Epithelial cell of esophagus (primary cell): ENCODE measurements at regions not wholly inside any gene's neighbourhood (a gene's known extent, or its start where the extent isn't known, plus 50 kb on each side); places are given as distances from the start of the nearest gene placed in this dataset.

Source experiments
- DNase-seq: peaks from one replicate; pipeline ENCODE4 v3.0.0; 2010; ENCODE audit warnings: low read depth
- H3K4me3 ChIP-seq: 2 replicates; pipeline ENCODE4 v1.5.1; 2011; ENCODE audit warnings: mild to moderate bottlenecking, low read length, control low read depth
- CTCF ChIP-seq: IDR thresholded peaks from 2 replicates; pipeline ENCODE4 v1.5.1; 2011; ENCODE audit warnings: low read depth, mild to moderate bottlenecking, low read length, control low read depth, inconsistent platforms; ENCODE audit not compliant: insufficient read depth; ENCODE audit errors: missing control alignments

DNA sequence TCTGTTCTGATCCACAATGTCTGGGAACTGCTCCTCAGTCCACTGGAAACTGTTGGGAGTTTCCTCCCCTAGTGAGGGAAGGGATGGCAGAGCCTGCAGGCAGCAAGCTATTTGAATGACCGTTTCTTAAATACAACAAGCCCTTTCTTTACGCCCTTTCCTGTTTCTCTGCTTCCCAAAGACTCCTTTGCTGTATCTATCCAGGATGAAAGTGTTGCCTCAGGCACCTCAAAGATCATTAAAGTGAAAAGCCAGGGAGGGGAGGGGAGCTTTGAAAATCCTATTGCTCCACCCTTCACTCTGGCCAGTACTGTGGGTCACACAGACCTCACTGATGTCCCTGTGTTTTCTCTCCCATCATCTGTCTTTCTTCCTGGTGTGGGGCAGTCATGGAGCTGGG is 213.1 kb downstream of the RNF144B start:
- no peak for DNase-seq
- no peak for TF ChIP-seq CTCF

GRCh38 chr6:18601516-18602020 is 214.4 kb downstream of the RNF144B start:
- DNase-seq = no peak
- no peak overlapping the region for H3K4me3 ChIP-seq
- no peak for TF ChIP-seq CTCF

More for the DNA sequence above, 213.1 kb downstream of the RNF144B start:
- H3K4me3 ChIP-seq = no peak overlapping the region

GRCh38 chr6:18602931-18603330 is 215.8 kb downstream of the RNF144B start:
- TF ChIP-seq CTCF = no peak
- DNase-seq = no peak
- H3K4me3 ChIP-seq = no peak overlapping the region

- no peak for TF ChIP-seq CTCF
- no peak for DNase-seq
- no peak overlapping the region for H3K4me3 ChIP-seq
These were observed 216.2 kb downstream of the RNF144B start for GRCh38 chr6:18603361-18603760.

DNA sequence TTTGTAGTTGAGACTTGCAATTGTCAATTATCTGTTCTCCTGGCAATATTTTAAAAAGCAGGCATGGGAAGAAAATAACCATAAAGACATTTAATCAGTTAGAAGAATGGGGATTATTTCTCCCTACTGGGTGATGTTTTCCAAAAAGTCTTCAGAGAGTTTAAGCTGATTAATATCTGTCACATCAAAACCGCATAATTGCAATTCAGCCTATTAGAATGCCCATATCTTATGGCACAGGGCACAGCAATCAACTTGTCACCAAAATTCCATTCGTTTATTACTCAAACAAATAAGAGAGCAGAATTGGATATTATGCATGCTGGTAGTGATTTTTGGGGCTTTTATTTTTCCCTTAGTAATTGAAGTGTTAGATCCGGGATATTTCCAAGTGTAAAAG is 218.7 kb downstream of the RNF144B start:
- DNase-seq = no peak
- TF ChIP-seq CTCF = no peak
- H3K4me3 ChIP-seq = no peak overlapping the region

DNA sequence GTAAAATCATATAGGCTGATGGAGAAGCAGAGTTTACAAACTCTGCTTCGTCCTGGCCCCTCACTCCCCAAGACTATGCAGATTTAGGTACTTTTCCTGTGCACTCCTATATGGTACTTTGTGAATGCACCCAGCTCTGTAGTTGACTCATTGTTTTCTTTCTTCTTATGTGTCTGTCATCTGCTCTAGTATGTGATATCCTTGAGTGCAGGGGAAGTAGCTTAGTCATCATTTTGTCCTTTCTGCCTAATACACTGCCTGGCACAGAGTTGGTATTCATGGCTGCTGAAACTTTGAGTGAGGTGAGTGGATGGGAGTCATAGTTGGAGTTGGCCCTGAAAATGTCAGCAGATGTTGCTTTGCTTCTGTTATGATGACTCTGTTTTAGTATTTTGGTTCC is 222.6 kb downstream of the RNF144B start:
- no peak overlapping the region for H3K4me3 ChIP-seq
- no peak for TF ChIP-seq CTCF
- DNase-seq = peak; percentile 24

DNA sequence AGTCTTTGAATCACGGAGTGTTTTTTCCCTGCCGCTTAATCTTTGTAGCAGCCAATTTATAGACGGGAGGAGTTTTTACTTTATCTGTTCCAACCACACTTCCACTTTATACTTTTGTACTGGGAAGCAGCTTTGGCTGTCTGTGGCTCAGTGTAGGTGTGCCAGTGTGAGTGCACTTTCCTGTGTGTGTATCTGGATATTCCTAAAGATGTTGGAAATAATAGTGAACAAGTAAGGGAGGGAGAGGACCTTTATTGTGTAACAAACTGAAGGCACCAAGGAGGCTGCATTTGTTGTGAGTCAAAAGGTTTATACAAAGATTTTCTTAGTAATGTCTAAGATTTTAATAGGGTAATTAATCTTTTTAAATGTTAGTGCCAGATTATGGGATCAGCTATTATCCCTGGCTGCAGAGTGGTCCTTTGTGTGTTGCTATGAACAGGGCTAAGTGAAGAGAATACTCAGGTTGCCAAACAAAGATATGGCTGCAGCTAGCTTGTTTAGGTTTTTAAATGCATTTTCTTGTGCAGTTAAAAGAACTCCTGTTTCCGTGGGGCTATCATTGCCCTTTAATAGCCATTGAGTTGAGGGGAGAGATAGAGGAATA is 226.3 kb downstream of the RNF144B start:
- DNase-seq = no peak
- H3K4me3 ChIP-seq = no peak overlapping the region
- TF ChIP-seq CTCF = no peak
